Subcutaneous abdominal adipose tissue (tissue), 5 donors: ENCODE measurements at regions not wholly inside any gene's neighbourhood (a gene's known extent, or its start where the extent isn't known, plus 50 kb on each side); places are given as distances from the start of the nearest gene placed in this dataset.

Experiments
- H3K27ac ChIP-seq: one replicate; pipeline ENCODE4 v1.7.0; 2013; ENCODE audit warnings: low read depth, mild to moderate bottlenecking, inconsistent platforms, low read length, moderate library complexity
- H3K27me3 ChIP-seq, 5 donors: one replicate each; pipeline ENCODE4 v1.7.0; 2013; ENCODE audit warnings: low read length in 5 of 5, inconsistent platforms in 1 of 5; ENCODE audit not compliant: control insufficient read depth in 5 of 5, insufficient read depth in 4 of 5
- H3K36me3 ChIP-seq, 5 donors: one replicate each; pipeline ENCODE4 v1.7.0; 2013; ENCODE audit warnings: low read length in 5 of 5; ENCODE audit not compliant: control insufficient read depth in 5 of 5, insufficient read depth in 5 of 5
- H3K4me1 ChIP-seq, 5 donors: one replicate each; pipeline ENCODE4 v1.7.0; 2013; ENCODE audit warnings: low read length in 5 of 5, mild to moderate bottlenecking in 3 of 5, moderate library complexity in 1 of 5; ENCODE audit not compliant: control insufficient read depth in 5 of 5, insufficient read depth in 5 of 5
- H3K4me3 ChIP-seq, 5 donors: one replicate each; pipeline ENCODE4 v1.7.0; 2013; ENCODE audit warnings: low read length in 5 of 5, low read depth in 1 of 5
- H3K9ac ChIP-seq, 5 donors: one replicate each; pipeline ENCODE4 v1.7.0; 2013; ENCODE audit warnings: low read length in 5 of 5, mild to moderate bottlenecking in 4 of 5, moderate library complexity in 3 of 5
- H3K9me3 ChIP-seq, 5 donors: one replicate each; pipeline ENCODE4 v1.7.0; 2013; ENCODE audit warnings: low read length in 5 of 5; ENCODE audit not compliant: control insufficient read depth in 5 of 5
- donor health status: healthy.
- donor health status: healthy.
- donor health status: healthy.
- donor health status: healthy.
- donor health status: healthy.

DNA sequence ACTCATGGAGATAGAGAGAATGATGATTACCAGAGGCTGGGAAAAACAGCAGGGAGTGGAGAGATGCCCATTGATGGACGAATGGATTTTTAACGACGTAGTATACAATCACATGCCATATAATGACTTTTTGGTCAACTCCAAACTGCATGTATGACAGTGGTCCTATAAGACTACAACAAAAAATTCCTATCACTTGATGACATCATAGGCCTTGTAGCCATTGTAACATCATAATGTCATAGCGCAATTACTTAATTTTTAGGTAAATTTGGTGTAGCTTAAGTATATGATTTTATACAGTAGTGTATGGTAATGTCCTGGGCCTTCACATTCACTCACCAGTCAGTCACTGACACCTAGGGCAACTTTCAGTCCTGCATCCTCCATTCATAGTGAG is 264.3 kb downstream of the RAP2B start:
- H3K4me3 ChIP-seq = no peak overlapping the region
- no peak overlapping the region for H3K9ac ChIP-seq
- H3K36me3 ChIP-seq = no peaks in the 10 kb centered on the region
- H3K27ac ChIP-seq = no peak overlapping the region
- H3K9me3 ChIP-seq = peaks cover 8 to 27% (median 11%) of the 10 kb centered on the region in 5 donors
- no peaks in the 10 kb centered on the region for H3K4me1 ChIP-seq
- H3K27me3 ChIP-seq = no peaks in the 10 kb centered on the region

- Histone ChIP-seq H3K9ac (no peak overlapping the region), H3K27ac (no peak overlapping the region), H3K9me3 (peaks cover 6 to 23% (median 11%) of the 10 kb centered on the region in 5 donors)
Observed at GRCh38 chr3:153426803-153427202, 264.8 kb downstream of the RAP2B start.

GRCh38 chr3:153429821-153430220 is 267.8 kb downstream of the RAP2B start:
- Histone ChIP-seq H3K36me3 (no peaks in the 10 kb centered on the region), H3K4me1 (no peaks in the 10 kb centered on the region), H3K27ac (no peak overlapping the region), H3K4me3 (no peak overlapping the region), H3K9ac (no peak overlapping the region), H3K27me3 (no peaks in the 10 kb centered on the region), H3K9me3 (peaks cover 0 to 6% (median 0%) of the 10 kb centered on the region in 5 donors)

More at GRCh38 chr3:153426803-153427202, 264.8 kb downstream of the RAP2B start:
- no peaks in the 10 kb centered on the region for H3K36me3 ChIP-seq
- no peaks in the 10 kb centered on the region for H3K27me3 ChIP-seq
- H3K4me3 ChIP-seq = no peak overlapping the region
- no peaks in the 10 kb centered on the region for H3K4me1 ChIP-seq

GRCh38 chr3:153431076-153431475 is 269.1 kb downstream of the RAP2B start:
- H3K9ac ChIP-seq = no peak overlapping the region
- H3K4me1 ChIP-seq = no peaks in the 10 kb centered on the region
- H3K4me3 ChIP-seq = no peak overlapping the region

DNA sequence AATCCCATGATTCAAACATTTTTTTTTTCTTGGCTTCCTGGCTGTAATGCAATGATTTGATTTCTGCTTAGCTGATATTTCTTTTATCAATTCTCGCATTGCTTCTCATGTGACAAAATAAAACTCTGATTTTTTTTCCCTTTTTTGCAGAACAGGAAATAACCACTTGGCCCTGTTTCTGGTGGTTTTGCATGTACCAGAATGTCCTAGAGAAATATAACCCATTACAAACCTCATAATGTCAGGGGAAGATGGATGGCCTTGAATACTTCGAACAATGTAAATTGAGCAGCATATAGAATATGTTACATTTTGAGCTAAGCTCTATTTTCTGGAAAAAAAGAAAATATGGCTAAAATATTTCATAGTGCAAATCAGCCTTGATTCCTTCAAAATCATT is 275.6 kb downstream of the RAP2B start:
- Histone ChIP-seq H3K36me3 (no peaks in the 10 kb centered on the region), H3K4me3 (no peak overlapping the region), H3K27me3 (no peaks in the 10 kb centered on the region), H3K9me3 (no peaks in the 10 kb centered on the region), H3K9ac (no peak overlapping the region), H3K27ac (no peak overlapping the region), H3K4me1 (peaks cover 0 to 5% (median 0%) of the 10 kb centered on the region in 5 donors)

More at GRCh38 chr3:153431076-153431475, 269.1 kb downstream of the RAP2B start:
- Histone ChIP-seq H3K9me3 (no peaks in the 10 kb centered on the region), H3K36me3 (no peaks in the 10 kb centered on the region), H3K27me3 (no peaks in the 10 kb centered on the region), H3K27ac (no peak overlapping the region)

DNA sequence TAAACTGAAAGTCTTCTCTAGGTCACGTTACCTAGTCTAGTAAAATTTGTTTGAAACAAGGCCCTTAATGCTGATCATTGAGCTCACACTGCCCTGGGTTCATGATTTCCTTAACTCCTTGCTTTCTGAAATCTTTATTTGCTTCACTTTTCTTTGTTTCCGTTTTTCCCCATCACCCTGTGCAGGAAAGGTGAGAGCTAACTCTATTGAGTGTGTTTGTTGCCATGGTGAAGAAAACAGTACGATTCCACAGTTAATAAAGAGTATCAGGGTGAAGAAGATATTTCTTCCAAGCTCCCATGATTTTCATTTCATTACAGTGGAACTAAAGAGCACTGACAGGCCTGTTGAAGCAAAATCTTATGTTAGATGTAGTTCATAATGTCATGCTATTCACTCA is 276.2 kb downstream of the RAP2B start:
- H3K9me3 ChIP-seq = no peaks in the 10 kb centered on the region
- H3K4me1 ChIP-seq = peaks cover 0 to 5% (median 0%) of the 10 kb centered on the region in 5 donors
- H3K36me3 ChIP-seq = no peaks in the 10 kb centered on the region
- H3K27me3 ChIP-seq = no peaks in the 10 kb centered on the region
- no peak overlapping the region for H3K27ac ChIP-seq
- no peak overlapping the region for H3K9ac ChIP-seq
- H3K4me3 ChIP-seq = no peak overlapping the region

GRCh38 chr3:153439780-153440179 is 277.8 kb downstream of the RAP2B start:
- H3K36me3 ChIP-seq = no peaks in the 10 kb centered on the region
- H3K4me1 ChIP-seq = peaks cover 0 to 5% (median 0%) of the 10 kb centered on the region in 5 donors
- no peak overlapping the region for H3K4me3 ChIP-seq
- no peaks in the 10 kb centered on the region for H3K27me3 ChIP-seq
- no peak overlapping the region for H3K27ac ChIP-seq
- no peaks in the 10 kb centered on the region for H3K9me3 ChIP-seq
- no peak overlapping the region for H3K9ac ChIP-seq

DNA sequence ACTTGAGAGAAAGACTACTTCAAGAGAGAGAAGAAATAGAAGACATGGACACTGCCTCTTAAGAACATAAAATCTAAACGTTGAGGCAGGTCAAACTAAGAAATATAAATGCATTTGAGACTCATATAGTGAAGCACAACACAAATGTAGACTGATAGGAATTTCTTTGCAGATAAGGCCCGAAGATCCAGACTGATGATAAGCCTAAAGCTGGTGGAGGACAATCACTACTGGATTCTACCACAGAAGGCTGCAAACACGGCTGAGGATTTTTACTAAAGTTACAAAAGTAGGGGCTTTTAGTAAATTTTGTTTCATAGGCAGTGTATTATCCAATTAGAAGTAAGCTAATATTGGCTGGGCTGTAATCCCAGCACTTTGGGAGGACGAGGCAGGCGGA is 278.3 kb downstream of the RAP2B start:
- Histone ChIP-seq H3K36me3 (no peaks in the 10 kb centered on the region), H3K27ac (no peak overlapping the region), H3K27me3 (no peaks in the 10 kb centered on the region), H3K4me3 (no peak overlapping the region), H3K4me1 (peaks cover 0 to 5% (median 0%) of the 10 kb centered on the region in 5 donors), H3K9me3 (no peaks in the 10 kb centered on the region), H3K9ac (no peak overlapping the region)

- Histone ChIP-seq H3K27ac (no peak overlapping the region), H3K4me3 (no peak overlapping the region), H3K9me3 (no peaks in the 10 kb centered on the region), H3K27me3 (no peaks in the 10 kb centered on the region), H3K9ac (no peak overlapping the region), H3K4me1 (peaks cover 0 to 5% (median 0%) of the 10 kb centered on the region in 5 donors), H3K36me3 (no peaks in the 10 kb centered on the region)
Observed at GRCh38 chr3:153442386-153442785, 280.4 kb downstream of the RAP2B start.

DNA sequence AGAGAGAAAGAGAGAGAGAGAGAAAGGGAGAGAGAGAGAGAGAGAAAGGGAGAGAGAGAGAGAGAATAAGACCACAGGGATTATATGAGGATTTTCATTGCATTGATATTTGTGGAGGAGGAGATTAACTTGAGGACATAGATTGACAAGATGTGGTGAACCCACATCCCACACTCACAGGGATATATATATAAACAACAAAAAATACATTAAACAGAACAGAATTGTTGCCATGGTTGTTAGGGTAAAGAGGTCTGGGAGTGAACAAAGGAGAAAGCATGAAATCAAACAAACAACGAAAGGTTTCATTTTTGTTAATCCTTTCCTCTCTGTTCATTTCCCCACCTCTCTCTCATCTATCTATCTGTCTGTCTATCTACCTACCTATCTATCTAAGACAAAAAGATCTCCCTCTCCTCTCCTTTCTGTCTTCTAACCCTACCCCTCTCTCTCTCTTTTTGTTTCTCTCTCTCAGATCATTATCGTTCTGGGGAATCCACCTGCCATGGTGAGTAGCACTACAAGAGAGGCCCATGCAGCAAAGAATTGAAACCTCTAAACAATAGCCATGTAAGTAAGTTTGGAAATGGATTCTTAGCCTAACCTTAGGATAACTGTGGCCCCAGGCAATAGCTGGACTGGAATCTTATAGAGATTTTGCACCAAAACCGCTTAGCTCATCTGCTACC is 280.9 kb downstream of the RAP2B start:
- Histone ChIP-seq H3K27me3 (no peaks in the 10 kb centered on the region), H3K4me3 (no peak overlapping the region), H3K36me3 (no peaks in the 10 kb centered on the region), H3K27ac (no peak overlapping the region), H3K9ac (no peak overlapping the region), H3K4me1 (peaks cover 0 to 5% (median 0%) of the 10 kb centered on the region in 5 donors), H3K9me3 (no peaks in the 10 kb centered on the region)
